ENCODE measurements at regions not wholly inside any gene's neighbourhood (a gene's known extent, or its start where the extent isn't known, plus 50 kb on each side); places are given as distances from the start of the nearest gene placed in this dataset.
A peak's percentile ranks its signal among the peaks of the same experiment; 100 is the strongest.

DNA sequence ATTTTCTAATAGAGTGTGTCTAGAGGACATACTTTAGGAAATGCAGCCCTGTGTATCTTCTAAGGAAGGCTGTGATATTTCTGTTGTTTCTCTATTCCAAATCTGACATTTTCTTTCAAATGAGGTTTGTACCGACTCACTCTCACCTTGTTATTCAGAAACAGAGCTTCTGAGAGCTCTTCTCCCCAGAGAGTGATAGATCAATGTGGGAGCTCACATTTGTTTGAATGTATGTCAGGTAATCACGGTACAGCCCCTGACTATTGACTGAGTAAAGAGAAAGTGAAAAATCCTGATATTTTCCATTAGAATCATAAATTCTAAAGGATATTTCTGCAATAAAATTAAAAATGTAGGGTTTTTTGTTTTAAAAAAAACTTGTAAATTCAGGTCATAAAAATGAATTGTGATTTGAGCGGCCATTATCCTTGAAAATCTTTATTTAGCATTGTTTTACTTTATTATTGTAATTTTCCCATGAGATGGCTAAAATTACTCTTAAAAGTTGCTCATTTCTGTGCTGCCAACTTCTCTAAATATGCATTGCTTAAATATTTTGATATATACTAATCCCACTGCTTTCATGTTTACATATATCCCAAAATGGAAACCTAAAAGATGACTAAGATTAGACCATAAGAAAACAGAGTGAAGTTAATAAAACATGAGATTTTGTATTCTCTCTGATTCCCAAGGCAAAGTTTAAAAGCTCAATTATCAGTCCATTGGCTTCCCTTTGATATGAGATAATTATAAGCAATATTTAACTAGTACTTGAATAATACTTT, 1226.8 kb upstream of the CITED2 start:
- Histone ChIP-seq H3K36me3 (ENCODE audit: insufficient read depth, low read length) (no peaks in the 10 kb centered on the region), H3K27ac (ENCODE audit: low read depth, low read length) (no peak overlapping the region), H4K20me1 (ENCODE audit: insufficient read depth, low read length) (no peaks in the 10 kb centered on the region), H3K4me1 (ENCODE audit: insufficient read depth, low read length) (peaks cover 15% of the 10 kb centered on the region), H3K4me2 (ENCODE audit: low read length) (no peak overlapping the region), H3K9me3 (ENCODE audit: insufficient read depth, low read depth, low read length) (no peaks in the 10 kb centered on the region), H3K27me3 (ENCODE audit: insufficient read depth, low read length) (no peaks in the 10 kb centered on the region), H3K79me2 (ENCODE audit: insufficient read depth, low read length) (no peaks in the 10 kb centered on the region), H3K4me3 (ENCODE audit: insufficient read depth, low read depth, low read length) (no peak overlapping the region), H2AFZ (ENCODE audit: low read depth, low read length) (no peak overlapping the region), H3K9ac (ENCODE audit: low read length) (peak overlapping the region; percentile 20)
- FAIRE-seq (peak; percentile 41), DNase-seq (ENCODE audit: low read depth) (no peak)
- no peaks in the 10 kb centered on the region for H3K36me3 Mint-ChIP-seq (ENCODE audit: low read depth, unreplicated experiment)
- H3K27ac Mint-ChIP-seq (ENCODE audit: unreplicated experiment), result no peak overlapping the region
- H3K4me3 Mint-ChIP-seq (ENCODE audit: unreplicated experiment), result no peak overlapping the region
- peaks cover 4% of the 10 kb centered on the region for H3K4me1 Mint-ChIP-seq (ENCODE audit: low read depth, unreplicated experiment)
- H3K9me3 Mint-ChIP-seq (ENCODE audit: unreplicated experiment), result no peaks in the 10 kb centered on the region
- no peaks in the 10 kb centered on the region for H3K27me3 Mint-ChIP-seq (ENCODE audit: low read depth, unreplicated experiment)
- TF ChIP-seq, protein P1, sequence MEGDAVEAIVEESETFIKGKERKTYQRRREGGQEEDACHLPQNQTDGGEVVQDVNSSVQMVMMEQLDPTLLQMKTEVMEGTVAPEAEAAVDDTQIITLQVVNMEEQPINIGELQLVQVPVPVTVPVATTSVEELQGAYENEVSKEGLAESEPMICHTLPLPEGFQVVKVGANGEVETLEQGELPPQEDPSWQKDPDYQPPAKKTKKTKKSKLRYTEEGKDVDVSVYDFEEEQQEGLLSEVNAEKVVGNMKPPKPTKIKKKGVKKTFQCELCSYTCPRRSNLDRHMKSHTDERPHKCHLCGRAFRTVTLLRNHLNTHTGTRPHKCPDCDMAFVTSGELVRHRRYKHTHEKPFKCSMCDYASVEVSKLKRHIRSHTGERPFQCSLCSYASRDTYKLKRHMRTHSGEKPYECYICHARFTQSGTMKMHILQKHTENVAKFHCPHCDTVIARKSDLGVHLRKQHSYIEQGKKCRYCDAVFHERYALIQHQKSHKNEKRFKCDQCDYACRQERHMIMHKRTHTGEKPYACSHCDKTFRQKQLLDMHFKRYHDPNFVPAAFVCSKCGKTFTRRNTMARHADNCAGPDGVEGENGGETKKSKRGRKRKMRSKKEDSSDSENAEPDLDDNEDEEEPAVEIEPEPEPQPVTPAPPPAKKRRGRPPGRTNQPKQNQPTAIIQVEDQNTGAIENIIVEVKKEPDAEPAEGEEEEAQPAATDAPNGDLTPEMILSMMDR (IDR thresholded peaks at IDR 0.05; ENCODE audit: insufficient read depth, low read depth, low read length), result no peak
- TF ChIP-seq EZH2 (IDR thresholded peaks at IDR 0.05; ENCODE audit: insufficient read depth, low read length), result no peak

DNA sequence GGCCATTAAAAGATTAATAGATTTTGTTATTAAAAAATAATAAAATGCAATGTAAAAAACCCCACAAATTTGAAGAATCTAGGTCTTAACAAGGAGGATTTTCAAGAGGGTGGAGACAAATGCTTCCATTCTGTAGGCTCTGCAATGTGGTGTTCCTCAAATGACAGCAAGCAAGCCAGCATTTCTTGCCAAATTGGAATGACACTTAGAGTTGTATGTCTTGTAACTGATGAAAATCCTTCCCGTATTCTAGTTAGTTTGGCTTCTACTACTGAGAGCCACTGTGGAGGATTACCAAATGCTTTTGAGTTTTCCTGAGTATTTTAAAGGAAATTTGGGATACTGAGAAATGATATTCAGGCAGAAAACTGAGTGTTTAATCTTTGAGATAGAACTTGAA, 1225.5 kb upstream of the CITED2 start:
- TF ChIP-seq EZH2 (IDR thresholded peaks at IDR 0.05; ENCODE audit: insufficient read depth, low read length), result no peak
- TF ChIP-seq, protein P1 (IDR thresholded peaks at IDR 0.05; ENCODE audit: insufficient read depth, low read depth, low read length), result no peak
- no peak overlapping the region for H3K4me3 ChIP-seq (ENCODE audit: insufficient read depth, low read depth, low read length)
- no peaks in the 10 kb centered on the region for H3K36me3 ChIP-seq (ENCODE audit: insufficient read depth, low read length)
- Mint-ChIP-seq H3K4me1 (ENCODE audit: low read depth, unreplicated experiment) (peaks cover 4% of the 10 kb centered on the region), H3K27me3 (ENCODE audit: low read depth, unreplicated experiment) (no peaks in the 10 kb centered on the region), H3K4me3 (ENCODE audit: unreplicated experiment) (no peak overlapping the region), H3K36me3 (ENCODE audit: low read depth, unreplicated experiment) (no peaks in the 10 kb centered on the region), H3K27ac (ENCODE audit: unreplicated experiment) (no peak overlapping the region), H3K9me3 (ENCODE audit: unreplicated experiment) (no peaks in the 10 kb centered on the region)
- DNase-seq (ENCODE audit: low read depth), result no peak
- no peak overlapping the region for H3K9ac ChIP-seq (ENCODE audit: low read length)
- no peak overlapping the region for H3K4me2 ChIP-seq (ENCODE audit: low read length)
- H4K20me1 ChIP-seq (ENCODE audit: insufficient read depth, low read length), result no peaks in the 10 kb centered on the region
- H3K79me2 ChIP-seq (ENCODE audit: insufficient read depth, low read length), result no peaks in the 10 kb centered on the region
- H2AFZ ChIP-seq (ENCODE audit: low read depth, low read length), result no peak overlapping the region
- H3K27ac ChIP-seq (ENCODE audit: low read depth, low read length), result no peak overlapping the region
- no peaks in the 10 kb centered on the region for H3K27me3 ChIP-seq (ENCODE audit: insufficient read depth, low read length)
- no peak for FAIRE-seq
- H3K4me1 ChIP-seq (ENCODE audit: insufficient read depth, low read length), result peaks cover 15% of the 10 kb centered on the region
- no peaks in the 10 kb centered on the region for H3K9me3 ChIP-seq (ENCODE audit: insufficient read depth, low read depth, low read length)

DNA sequence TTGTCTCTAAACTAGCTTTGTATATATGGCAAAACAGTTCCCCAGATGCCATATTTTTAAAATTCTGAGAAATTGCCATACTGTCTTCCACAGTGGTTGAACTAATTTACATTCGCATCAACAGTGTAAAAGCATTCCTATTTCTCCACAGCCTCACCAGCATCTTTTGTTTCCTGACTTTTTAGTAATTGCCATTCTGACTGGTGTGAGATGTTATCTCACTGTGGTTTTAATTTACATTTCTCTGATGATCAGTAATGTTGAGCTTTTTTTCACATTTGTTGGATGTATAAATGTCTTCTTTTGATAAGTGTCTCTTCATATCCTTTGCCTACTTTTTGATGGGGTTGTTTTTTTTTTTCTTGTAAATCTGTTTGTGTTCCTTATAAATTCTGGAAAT, 1222.7 kb upstream of the CITED2 start:
- H3K79me2 ChIP-seq (ENCODE audit: insufficient read depth, low read length), result no peaks in the 10 kb centered on the region
- Mint-ChIP-seq H3K27me3 (ENCODE audit: low read depth, unreplicated experiment) (no peaks in the 10 kb centered on the region), H3K4me1 (ENCODE audit: low read depth, unreplicated experiment) (peaks cover 1% of the 10 kb centered on the region), H3K9me3 (ENCODE audit: unreplicated experiment) (peaks cover 4% of the 10 kb centered on the region), H3K4me3 (ENCODE audit: unreplicated experiment) (no peak overlapping the region), H3K27ac (ENCODE audit: unreplicated experiment) (no peak overlapping the region), H3K36me3 (ENCODE audit: low read depth, unreplicated experiment) (no peaks in the 10 kb centered on the region)
- no peak overlapping the region for H3K4me3 ChIP-seq (ENCODE audit: insufficient read depth, low read depth, low read length)
- DNase-seq (ENCODE audit: low read depth), result peak; percentile 24
- no peaks in the 10 kb centered on the region for H3K36me3 ChIP-seq (ENCODE audit: insufficient read depth, low read length)
- no peak overlapping the region for H3K27ac ChIP-seq (ENCODE audit: low read depth, low read length)
- H3K4me1 ChIP-seq (ENCODE audit: insufficient read depth, low read length), result peaks cover 8% of the 10 kb centered on the region
- no peak for FAIRE-seq
- no peak overlapping the region for H2AFZ ChIP-seq (ENCODE audit: low read depth, low read length)
- TF ChIP-seq EZH2 (IDR thresholded peaks at IDR 0.05; ENCODE audit: insufficient read depth, low read length), result no peak
- TF ChIP-seq, protein P1 (IDR thresholded peaks at IDR 0.05; ENCODE audit: insufficient read depth, low read depth, low read length), result no peak
- no peaks in the 10 kb centered on the region for H4K20me1 ChIP-seq (ENCODE audit: insufficient read depth, low read length)
- no peaks in the 10 kb centered on the region for H3K9me3 ChIP-seq (ENCODE audit: insufficient read depth, low read depth, low read length)
- no peak overlapping the region for H3K4me2 ChIP-seq (ENCODE audit: low read length)
- H3K27me3 ChIP-seq (ENCODE audit: insufficient read depth, low read length), result no peaks in the 10 kb centered on the region
- no peak overlapping the region for H3K9ac ChIP-seq (ENCODE audit: low read length)
